ENCODE measurements at regions not wholly inside any gene's neighbourhood (a gene's known extent, or its start where the extent isn't known, plus 50 kb on each side); places are given as distances from the start of the nearest gene placed in this dataset.
"Not testable (repeated sequence)": the region's sequence is repeated elsewhere in the genome, so short reads cannot be mapped to it uniquely, and the experiment has no call there.

DNA sequence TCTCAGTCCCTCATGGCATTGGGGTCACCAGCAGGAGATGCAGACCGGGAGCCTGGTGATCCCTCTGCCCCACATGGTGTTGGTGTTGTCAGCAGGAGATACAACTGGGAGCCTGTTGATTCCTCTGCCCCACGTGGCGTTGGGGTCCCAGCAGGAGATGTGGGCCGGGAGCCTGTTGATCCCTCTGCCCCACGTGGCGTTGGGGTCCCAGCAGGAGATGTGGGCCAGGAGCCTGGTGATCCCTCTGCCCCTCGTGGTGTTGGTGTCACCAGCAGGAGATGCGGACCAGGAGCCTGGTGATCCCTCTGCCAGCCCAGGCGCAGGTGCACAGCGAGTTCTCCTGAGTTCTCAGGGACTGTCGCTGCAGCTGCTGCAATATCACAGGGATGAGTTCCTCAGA, 229.6 kb upstream of the C1orf174 start:
- ChIA-PET POLR2A (interaction anchor here (0.6 kb wide), 1 partner anchor 304 kb away, joined by 3 read pairs; no protein-coding TSS in a partner anchor), CTCF (no interaction called here)

DNA sequence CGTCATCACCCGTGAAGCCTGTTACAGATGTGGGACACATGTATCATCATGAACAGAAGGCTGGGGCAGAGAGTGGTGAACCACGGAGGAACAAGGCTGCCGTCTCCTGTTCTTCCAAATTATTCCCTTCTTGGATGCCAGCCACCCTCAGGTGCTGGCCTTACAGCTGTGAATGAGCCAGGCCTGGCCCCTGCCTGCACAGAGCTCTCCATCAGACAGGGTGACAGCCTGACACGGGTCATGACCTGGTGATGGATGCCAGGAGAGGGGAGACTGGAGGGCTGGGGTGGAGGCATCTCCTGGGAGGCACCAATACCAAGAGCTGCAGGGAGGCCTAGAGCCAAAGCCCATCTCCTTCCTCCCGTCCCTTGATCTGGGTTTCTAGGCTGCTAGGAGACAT, 230.0 kb upstream of the C1orf174 start:
- CTCF ChIA-PET: no interaction called here
- POLR2A ChIA-PET: no interaction called here

DNA sequence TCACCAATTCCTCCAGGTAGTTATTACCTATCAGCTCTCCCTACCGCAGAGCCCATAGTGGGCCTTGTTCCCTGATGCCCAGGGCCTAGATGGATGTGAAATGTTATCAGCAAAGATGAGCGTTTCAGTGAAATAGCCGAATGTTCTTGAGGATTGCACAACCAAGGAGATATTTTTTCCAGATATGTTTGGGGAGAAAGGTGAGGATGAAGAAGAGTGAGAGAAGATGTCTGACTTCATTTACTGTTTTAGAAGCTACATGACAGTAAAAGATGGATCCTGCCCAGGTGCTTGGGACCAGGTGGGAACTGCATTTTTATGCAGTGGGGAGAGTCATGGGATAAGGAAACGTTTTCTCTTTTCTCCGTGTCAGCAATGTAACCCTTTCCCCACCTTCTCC, 231.7 kb upstream of the C1orf174 start:
- CTCF ChIA-PET: no interaction called here
- POLR2A ChIA-PET: no interaction called here

DNA sequence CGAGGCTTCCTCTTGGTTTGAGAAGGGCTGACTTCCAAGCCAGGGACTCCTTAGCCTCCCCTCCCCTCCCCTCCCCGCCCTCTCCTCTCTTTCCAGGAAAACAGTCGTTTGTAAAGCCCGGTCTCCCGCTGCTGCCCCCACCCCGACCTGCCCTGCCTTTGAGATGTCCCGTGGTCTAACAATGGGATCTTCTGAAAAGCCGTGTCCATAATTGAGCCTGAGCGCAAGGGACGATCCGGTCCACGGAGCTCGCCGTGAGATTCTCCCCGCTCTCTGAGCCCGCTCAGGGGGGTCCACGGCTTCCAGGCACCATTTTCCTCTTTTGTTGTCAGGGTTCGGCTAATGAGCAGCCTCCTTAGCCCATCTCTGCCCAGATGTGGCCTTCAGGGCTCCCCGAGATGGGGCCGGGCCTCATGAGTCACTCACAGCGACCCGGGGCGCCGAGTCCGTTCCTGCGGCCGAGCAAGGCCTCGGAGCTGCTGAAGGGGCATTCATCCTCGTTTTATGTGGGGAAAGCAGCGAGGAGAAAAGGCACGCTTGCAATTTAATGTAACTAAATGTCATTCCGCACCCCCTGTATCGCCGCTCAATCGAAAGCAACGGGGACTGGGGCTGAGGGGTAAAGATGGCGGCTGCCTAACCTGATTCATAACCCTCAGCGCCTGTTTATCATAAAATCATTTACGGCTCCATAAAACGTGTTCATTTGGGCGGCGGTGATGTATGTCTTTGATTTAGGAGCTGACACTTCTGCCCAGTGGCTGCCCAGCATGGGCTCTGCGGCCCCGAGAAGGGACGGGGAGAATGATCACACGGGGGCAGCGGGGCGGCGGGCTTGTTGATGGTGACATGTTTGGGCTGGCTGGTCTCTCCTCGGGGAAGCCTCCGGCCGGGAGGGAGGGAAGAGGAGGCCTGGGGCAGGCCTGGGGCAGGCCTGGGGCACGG, 232.6 kb upstream of the C1orf174 start:
- CTCF ChIA-PET: no interaction called here
- POLR2A ChIA-PET: no interaction called here

DNA sequence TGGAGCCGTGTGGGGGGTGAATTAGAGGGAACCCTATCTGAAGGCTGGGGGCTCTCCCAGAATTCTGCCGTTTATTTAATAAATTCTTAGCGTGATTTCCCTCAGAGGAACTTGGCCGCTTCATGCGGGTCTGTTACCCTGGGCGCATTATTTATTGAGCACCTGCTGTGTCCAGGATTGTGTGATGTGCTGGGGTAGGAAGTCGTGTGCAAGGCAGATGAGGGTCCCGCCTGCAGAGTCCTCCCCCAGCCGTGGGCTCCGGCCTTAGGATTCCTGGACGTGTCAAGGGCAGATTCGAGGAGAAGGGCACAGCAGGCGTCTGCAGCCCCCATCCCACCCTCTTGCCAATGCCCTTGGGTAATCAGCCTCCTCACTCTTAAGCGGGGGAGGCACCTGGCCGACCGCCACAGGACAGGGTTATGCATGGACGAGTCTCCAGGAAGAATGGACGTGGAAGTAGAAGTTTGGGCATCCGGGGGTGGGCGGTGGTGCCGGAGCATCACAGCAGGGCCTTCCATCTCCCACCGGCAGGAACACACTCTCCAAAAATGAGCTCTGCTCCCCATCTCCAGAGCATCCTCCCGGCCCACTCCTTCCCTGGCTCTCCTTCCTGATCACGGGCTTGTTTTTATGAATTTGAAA, 233.3 kb upstream of the C1orf174 start:
- ChIA-PET POLR2A (no interaction called here), CTCF (no interaction called here)

DNA sequence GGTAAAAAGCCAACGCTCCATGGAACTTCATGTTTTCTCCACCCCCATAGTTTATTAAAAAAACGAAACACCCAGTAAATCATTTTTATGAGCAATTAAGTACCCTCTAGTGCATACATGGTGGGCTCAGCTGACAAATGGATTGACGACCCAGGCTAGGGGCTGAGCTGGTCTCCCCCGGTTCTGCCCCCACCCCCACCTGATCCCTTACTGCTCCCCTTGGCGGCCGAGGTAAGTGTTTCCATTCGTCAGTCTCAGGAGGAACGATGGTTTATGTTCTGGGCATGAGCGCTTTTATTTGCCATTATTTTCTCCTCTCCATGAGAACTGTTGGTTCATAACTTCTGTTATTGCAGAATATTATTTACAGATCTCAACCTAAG, 233.9 kb upstream of the C1orf174 start:
- ChIA-PET POLR2A (no interaction called here), CTCF (no interaction called here)

DNA sequence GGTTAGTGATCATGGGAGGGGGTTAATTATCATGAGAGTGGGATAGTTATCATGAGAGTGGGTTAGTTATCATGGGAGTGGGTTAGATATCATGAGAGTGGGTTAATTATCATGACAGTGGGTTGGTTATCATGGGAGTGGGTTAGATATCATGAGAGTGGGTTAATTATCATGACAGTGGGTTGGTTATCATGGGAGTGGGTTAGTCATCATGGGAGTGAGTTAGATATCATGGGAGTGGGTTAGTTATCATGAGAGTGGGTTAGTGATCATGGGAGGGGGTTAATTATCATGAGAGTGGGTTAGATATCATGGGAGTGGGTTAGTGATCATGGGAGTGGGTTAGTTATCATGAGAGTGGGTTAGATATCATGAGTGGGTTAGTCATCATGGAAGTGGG, 235.8 kb upstream of the C1orf174 start:
- CTCF ChIA-PET, POLR2A ChIA-PET: not testable (repeated sequence)

DNA sequence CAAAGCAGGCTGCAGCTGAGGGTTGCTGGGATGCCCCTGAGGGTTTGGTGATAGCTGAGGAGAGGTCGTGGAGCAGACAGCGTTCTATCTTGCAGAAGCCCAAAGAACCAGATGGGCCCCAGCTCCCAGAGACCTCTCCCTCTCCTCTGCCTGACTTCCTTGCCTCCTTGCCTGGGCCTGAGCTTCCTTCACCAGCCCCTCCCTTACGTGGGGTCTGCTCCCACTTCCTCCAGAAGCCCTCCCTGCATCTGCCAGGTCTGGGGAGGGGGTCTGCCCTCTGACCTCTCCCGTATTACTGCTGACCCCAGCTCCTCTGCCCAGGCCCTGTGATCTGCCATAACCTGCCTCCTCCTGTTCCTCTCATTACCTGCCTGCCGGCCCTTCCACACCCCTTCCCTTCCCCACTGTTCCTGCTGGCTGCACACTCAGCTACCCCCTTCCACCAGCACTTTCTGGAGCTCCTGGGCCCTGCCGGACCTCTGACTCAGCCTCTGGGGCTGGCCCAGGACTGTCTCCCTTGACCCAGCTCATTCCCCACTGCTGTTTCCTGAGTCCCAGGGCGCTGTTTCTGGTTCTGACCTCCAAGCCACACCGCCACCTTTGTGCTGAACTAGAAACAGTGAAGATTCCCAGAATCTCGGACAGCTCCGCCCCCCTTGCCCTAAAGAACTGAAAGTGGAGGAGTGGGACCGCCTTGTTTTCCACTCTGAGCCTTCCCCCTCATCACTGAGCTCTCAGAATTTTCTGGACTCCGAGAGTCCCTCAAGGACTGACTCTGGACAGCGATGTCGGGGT, 237.7 kb upstream of the C1orf174 start:
- ChIA-PET CTCF (no interaction called here), POLR2A (no interaction called here)

DNA sequence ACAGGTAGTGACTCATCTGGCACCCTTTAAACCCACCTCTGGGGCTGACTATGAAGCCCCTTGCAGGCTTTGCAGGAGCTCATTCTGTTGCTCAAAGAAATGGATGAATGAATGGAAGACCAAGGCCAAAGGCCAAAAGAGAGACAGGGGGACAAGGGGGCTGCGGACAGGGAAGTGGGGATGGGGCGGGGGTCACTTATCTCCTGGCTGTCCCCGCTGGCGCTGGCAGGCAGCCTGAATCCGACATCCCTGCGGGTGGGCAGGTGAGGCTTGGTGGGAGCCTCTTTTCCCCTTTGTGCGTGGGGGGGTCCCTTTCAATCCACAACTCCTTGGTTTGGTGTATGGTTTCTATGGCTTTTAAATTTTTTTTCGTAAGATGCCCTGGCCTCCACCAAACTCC, 239.6 kb upstream of the C1orf174 start:
- ChIA-PET POLR2A (no interaction called here), CTCF (no interaction called here)

DNA sequence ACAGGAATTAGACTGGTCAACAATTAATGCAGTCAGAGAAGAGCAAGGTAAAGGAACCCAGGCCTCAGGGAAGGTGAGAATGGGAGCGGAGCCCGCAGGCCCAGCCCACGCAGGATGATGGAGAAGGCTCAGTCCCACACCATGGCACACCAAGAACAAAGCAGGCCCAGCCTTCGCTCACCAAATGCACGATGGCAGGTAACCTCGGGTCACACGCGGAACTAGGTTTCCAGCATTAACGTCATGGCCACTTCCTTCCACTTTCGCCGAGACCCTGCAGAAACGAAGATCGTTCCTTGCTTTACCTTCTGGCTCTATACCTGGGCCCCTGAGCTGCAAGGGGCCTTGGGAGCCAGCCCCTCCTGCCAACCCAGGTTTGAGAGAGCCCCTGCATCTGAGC, 240.2 kb upstream of the C1orf174 start:
- POLR2A ChIA-PET: no interaction called here
- CTCF ChIA-PET: no interaction called here

DNA sequence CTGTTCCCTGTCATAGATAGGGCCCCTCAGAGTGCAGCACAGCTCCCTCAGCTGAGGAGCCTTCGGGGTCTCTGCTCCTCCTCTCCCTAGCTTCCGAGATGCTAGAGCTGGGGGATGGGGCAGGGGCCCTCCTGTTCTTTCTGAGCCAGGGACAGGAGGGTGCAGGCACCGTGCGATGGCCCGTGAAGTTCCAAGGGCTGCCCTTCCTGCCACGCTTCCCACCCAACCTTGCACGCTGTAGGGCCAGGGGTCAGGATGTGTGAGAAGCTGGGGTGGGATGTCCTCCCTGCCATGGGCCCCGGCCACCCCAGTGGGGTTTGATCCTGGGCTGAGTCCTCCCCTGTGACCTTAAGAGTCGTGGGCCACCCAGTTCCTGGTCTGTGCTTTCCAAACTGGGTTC, 240.7 kb upstream of the C1orf174 start:
- ChIA-PET POLR2A (no interaction called here), CTCF (no interaction called here)

DNA sequence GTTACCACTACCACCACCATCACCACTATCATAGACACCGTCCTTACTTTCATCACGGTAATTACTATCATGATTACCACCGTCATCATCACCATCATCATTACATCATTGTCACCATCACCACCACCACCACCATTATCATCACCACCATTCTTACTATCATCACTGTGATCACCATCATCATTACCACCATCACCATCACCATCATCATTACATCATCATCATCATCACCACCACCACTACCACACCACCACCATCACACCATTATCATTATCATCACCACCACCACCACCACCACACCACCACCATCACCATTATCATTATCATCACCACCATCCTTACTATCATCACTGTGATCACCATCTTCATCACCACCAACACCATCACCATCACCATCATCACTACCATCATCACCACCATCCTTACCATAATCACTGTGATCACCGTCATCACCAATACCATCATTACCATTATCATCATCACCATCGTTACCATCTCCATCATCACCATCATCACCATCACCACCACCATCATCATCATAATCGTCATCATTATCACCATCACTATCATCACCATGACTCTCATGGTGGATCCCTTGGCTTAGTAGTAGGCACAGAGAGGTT, 244.4 kb upstream of the C1orf174 start:
- ChIA-PET CTCF (no interaction called here), POLR2A (no interaction called here)

DNA sequence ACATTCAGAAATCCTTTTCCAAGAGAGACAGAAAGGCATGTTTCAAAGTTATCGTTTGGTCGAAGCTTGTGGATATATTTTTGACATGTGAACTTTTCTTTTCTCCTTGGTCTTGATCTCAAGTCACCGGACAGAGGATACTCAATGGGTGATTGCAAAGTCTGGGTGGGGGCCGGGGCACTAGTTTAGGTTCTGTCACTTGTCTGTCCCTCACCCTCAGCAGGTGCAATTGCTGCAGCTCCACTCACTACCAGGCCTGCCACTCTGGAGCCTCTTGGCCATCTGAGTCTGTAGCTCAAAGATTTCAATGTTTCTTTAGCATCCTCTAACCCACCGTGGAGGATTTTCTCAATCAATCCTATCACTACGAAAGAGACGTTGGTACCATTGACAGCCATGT, 246.0 kb upstream of the C1orf174 start:
- POLR2A ChIA-PET: no interaction called here
- CTCF ChIA-PET: no interaction called here

DNA sequence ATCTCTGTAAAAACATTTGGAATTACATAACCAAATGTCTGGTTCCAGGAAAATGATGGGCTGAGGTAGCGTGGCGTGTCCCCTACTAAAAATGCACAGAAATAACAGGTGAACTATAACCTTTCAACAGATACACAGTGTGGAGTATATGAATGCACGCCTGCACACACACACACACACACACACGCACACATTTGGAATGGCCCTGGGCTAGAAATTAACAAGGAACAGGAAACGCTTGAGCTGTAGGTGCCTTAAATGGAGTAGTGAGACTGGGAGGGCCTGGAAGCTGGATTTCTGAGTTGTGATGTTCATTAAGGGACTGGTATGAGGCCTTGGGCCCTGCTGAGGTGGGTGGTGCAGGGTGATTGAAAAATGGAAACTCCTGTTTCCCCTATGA, 246.5 kb upstream of the C1orf174 start:
- POLR2A ChIA-PET: no interaction called here

DNA sequence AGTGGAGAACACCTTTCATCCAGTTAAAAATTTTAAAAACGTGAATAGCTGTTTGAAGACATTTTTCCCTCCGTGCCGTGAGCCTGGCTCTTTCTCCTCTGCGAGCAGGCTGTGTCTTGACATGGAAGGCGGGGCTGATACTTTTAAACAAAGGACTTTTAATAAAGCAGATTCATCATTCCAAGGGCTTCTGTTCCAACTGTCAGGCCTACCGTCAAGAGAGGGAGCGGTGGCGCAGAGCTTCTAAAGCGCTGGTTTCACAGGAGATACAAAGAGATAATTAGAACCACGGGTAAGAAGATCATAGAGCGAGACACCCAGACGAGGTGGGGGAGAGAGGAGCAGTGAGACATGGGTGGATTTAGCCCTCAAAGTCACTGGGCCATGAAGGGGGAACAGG, 247.4 kb upstream of the C1orf174 start:
- ChIA-PET CTCF (no interaction called here), POLR2A (no interaction called here)

More for the DNA sequence above, 246.5 kb upstream of the C1orf174 start:
- CTCF ChIA-PET: no interaction called here

DNA sequence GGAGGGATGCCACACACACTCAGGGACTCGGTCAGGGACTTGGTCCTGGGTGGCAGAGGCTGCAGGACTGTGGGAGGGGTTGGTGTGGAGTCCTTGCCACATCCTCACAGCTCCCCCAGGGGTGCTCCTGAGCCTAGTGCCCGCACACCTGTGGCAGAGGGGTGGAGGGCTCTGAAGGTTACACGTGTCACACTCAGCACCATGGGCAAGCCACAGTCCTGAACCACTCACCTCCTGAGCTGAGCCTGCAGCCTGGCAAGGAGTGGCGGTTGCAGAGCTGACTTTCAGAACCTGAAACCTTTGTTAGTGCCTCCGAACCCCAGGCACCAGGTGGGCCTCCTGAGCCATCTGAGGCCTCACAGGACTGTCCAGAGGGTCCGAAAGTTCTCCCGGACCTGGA, 249.2 kb upstream of the C1orf174 start:
- POLR2A ChIA-PET: no interaction called here

DNA sequence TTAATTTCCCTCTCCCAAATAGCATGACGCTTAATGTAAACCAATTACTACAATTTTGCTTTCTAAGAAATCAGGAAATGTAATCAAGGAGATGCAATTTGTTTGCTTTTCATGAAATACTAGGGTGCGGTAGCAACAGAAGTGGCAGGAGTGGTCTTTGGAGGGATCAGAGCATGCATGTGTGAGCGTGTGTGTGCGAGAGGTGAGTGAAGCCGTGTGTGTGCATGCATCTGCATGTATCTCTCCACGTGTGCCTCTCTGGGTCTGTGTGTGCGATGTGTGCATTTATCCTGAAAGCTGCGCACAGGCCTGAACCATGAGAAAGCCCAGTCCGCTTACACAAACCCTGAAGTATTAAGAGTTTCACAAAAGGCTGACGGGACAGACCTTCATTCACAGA, 249.8 kb upstream of the C1orf174 start:
- ChIA-PET POLR2A (no interaction called here), CTCF (no interaction called here)

More for the DNA sequence above, 249.2 kb upstream of the C1orf174 start:
- CTCF ChIA-PET: no interaction called here

DNA sequence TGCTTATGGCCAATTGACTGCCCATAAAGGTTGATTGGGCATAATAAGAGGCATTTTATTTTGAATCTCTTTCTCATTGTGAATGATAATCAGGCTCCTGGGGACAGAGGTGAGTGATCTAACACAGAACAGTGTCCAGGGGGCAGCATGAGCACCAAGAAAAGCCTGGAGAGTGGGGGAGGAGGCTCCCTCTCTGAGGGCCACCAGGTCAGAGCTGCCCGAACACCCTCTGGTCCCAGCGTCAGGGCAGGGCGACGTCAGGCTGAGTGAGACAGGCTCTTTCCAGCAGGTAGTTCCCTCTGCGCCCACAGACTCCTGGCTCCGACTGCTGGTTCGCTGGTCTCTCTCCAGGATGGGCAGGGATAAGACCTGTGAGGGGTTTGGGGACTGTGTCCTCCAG, 250.2 kb upstream of the C1orf174 start:
- ChIA-PET CTCF (no interaction called here), POLR2A (no interaction called here)

DNA sequence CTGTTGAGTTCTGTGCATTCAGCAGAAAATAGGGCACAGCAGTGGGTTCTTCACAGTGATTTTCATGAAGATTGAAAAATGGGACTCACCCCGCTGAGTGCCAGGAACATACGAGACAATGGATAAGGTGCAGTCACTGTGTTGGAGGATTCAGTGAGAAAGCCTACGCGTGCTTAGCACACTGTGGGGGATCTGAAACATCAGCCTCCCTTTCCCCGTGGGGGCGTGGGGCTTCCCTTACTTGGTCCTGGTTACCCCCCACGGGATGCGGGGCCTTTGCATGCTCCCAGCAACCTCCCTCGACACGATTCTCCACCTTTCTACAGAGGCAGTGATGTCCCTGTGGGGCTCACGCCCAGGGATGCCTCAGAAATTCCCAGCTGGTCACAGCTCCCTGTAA, 252.2 kb upstream of the C1orf174 start:
- CTCF ChIA-PET: no interaction called here

DNA sequence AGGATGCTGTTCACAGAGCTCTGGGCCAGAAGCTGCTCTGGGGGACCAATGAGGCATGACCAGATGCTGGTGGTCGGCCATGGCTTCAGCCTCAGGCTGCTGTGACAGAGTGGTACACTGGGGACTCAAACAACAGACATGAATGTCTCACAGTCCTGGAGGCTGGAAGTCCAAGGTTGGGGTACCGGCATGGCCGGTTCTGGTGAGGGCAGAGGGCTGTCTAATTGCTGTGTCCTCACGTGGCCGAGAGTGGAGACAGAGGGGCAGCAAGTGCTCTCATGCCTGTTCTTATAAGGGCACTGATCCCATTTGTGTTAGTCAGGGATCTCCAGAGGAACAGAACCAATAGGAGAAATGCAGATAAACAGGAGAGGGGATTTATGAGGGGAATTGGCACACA, 253.5 kb upstream of the C1orf174 start:
- ChIA-PET POLR2A (no interaction called here), CTCF (interaction anchor here (0.6 kb wide), 1 partner anchor 1958 kb away, joined by 4 read pairs; no protein-coding TSS in a partner anchor)

More for the DNA sequence above, 252.2 kb upstream of the C1orf174 start:
- POLR2A ChIA-PET: no interaction called here
